MM.1S (cell line): ENCODE measurements at regions not wholly inside any gene's neighbourhood (a gene's known extent, or its start where the extent isn't known, plus 50 kb on each side); places are given as distances from the start of the nearest gene placed in this dataset.

Experiments
- DNase-seq: peaks from one replicate; pipeline ENCODE4 v3.0.0-alpha.2; 2015
- H2AFZ ChIP-seq: fragments of 300-600 bp; sonication (generic); 2 replicates; pipeline ENCODE4 v1.6.0; 2016; ENCODE audit warnings: antibody characterized with exemption, low read length
- H3F3A ChIP-seq: fragments of 300-600 bp; sonication (generic); 2 replicates; pipeline ENCODE4 v1.6.1; 2016; ENCODE audit warnings: mild to moderate bottlenecking, antibody characterized with exemption, low read length, moderate library complexity, mixed read lengths; ENCODE audit not compliant: insufficient read depth
- H3K27ac ChIP-seq: fragments of 300-600 bp; sonication (generic); 2 replicates; pipeline ENCODE4 v1.5.1; 2016; ENCODE audit warnings: mild to moderate bottlenecking, low read length
- H3K27me3 ChIP-seq: fragments of 300-600 bp; sonication (generic); replicated peaks from 2 replicates; pipeline ENCODE4 v1.6.0; 2016; ENCODE audit warnings: low read length; ENCODE audit not compliant: insufficient read depth
- H3K36me3 ChIP-seq: fragments of 300-600 bp; sonication (generic); replicated peaks from 2 replicates; pipeline ENCODE4 v1.6.1; 2016; ENCODE audit warnings: mild to moderate bottlenecking, low read length, mixed read lengths; ENCODE audit not compliant: insufficient read depth
- H3K4me1 ChIP-seq: fragments of 300-600 bp; sonication (generic); 2 replicates; pipeline ENCODE4 v1.6.1; 2016; ENCODE audit warnings: low read length, mixed read lengths
- H3K4me2 ChIP-seq: fragments of 300-600 bp; sonication (generic); 2 replicates; pipeline ENCODE4 v1.6.0; 2016; ENCODE audit warnings: low read depth, low read length
- H3K4me3 ChIP-seq: fragments of 300-600 bp; sonication (generic); 2 replicates; pipeline ENCODE4 v1.5.1; 2016; ENCODE audit warnings: low read length, mixed read lengths
- H3K79me2 ChIP-seq: fragments of 300-600 bp; sonication (generic); 2 replicates; pipeline ENCODE4 v1.6.1; 2016; ENCODE audit warnings: mixed run types, low read length, mixed read lengths
- H3K9ac ChIP-seq: fragments of 300-600 bp; sonication (generic); 2 replicates; pipeline ENCODE4 v1.6.1; 2016; ENCODE audit warnings: low read length, mixed read lengths
- H3K9me2 ChIP-seq: fragments of 300-600 bp; sonication (generic); replicated peaks from 2 replicates; pipeline ENCODE4 v1.6.1; 2016; ENCODE audit warnings: mild to moderate bottlenecking, low read length, mixed read lengths; ENCODE audit not compliant: insufficient read depth
- H3K9me3 ChIP-seq: fragments of 300-600 bp; sonication (generic); replicated peaks from 2 replicates; pipeline ENCODE4 v1.6.1; 2016; ENCODE audit warnings: mild to moderate bottlenecking, low read length, mixed read lengths; ENCODE audit not compliant: insufficient read depth
- H4K20me1 ChIP-seq: fragments of 300-600 bp; sonication (generic); 2 replicates; pipeline ENCODE4 v1.6.1; 2016; ENCODE audit warnings: mild to moderate bottlenecking, low read length, moderate library complexity, mixed read lengths; ENCODE audit not compliant: insufficient read depth
- EZH2 ChIP-seq: fragments of 300-600 bp; sonication (generic); optimal IDR thresholded peaks from 2 replicates; pipeline ENCODE3; 2017; ENCODE audit warnings: low read depth, mild to moderate bottlenecking, antibody characterized with exemption, low read length, mixed read lengths
- EZH2phosphoT487 ChIP-seq: fragments of 300-600 bp; sonication (generic); IDR thresholded peaks from 2 replicates; pipeline ENCODE4 v1.6.1; 2018; ENCODE audit warnings: antibody characterized with exemption, low read length
- TF ChIP-seq, protein P1 (sequence below): fragments of 300-600 bp; sonication (generic); IDR thresholded peaks from 2 replicates; pipeline ENCODE4 v1.5.1; 2016; ENCODE audit warnings: antibody characterized with exemption, low read length, mixed read lengths

DNA sequence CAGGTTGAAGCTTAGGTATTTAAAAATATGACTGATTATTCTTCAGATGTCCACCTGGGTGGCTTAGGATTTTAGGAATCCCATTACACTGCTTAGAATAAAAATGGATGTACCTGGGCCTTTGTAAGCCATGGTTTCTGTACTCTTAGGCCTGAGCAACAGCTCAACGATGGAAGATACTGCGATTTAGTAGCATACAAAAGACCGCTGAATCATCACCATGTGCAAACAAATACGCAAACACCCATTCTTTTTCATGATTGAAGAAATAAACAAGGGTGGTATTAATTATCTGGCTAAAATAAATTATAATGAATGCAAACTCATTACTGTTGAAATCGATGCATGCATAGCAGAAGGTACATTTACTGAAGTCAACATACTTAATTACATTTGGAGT, 188.9 kb downstream of the ZNF330 start:
- Histone ChIP-seq H3F3A (no peaks in the 10 kb centered on the region), H3K27me3 (no peaks in the 10 kb centered on the region), H3K27ac (no peak overlapping the region), H3K9me2 (no peaks in the 10 kb centered on the region), H3K4me3 (no peak overlapping the region), H3K36me3 (no peaks in the 10 kb centered on the region), H3K9me3 (no peaks in the 10 kb centered on the region), H3K4me1 (no peaks in the 10 kb centered on the region), H3K79me2 (no peaks in the 10 kb centered on the region), H3K9ac (no peak overlapping the region), H2AFZ (no peak overlapping the region), H3K4me2 (no peak overlapping the region), H4K20me1 (no peaks in the 10 kb centered on the region)
- no peak for DNase-seq
- TF ChIP-seq EZH2: no peak
- no peak for TF ChIP-seq EZH2phosphoT487
- TF ChIP-seq, protein P1, sequence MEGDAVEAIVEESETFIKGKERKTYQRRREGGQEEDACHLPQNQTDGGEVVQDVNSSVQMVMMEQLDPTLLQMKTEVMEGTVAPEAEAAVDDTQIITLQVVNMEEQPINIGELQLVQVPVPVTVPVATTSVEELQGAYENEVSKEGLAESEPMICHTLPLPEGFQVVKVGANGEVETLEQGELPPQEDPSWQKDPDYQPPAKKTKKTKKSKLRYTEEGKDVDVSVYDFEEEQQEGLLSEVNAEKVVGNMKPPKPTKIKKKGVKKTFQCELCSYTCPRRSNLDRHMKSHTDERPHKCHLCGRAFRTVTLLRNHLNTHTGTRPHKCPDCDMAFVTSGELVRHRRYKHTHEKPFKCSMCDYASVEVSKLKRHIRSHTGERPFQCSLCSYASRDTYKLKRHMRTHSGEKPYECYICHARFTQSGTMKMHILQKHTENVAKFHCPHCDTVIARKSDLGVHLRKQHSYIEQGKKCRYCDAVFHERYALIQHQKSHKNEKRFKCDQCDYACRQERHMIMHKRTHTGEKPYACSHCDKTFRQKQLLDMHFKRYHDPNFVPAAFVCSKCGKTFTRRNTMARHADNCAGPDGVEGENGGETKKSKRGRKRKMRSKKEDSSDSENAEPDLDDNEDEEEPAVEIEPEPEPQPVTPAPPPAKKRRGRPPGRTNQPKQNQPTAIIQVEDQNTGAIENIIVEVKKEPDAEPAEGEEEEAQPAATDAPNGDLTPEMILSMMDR: no peak

DNA sequence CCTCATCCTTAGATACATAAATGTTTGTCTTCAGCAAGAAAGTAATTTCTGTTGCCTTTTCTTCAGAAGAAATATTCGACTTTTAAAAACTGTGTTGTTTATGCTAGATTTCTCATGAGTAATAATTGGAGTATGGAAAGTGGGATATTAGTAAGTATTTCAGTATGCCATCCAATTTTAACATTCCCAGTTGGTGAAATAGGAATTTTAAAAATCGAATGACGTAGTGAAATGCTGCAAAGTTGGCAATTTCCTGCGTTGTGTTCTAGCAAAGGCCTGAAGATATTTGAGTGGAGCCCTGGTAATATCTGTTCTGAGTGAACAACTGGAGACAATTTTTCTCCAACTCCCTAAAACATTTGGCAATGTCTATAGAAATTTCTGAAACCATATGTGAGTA, 190.1 kb downstream of the ZNF330 start:
- Histone ChIP-seq H3K4me1 (no peaks in the 10 kb centered on the region), H3K9me2 (no peaks in the 10 kb centered on the region), H4K20me1 (no peaks in the 10 kb centered on the region), H3K79me2 (no peaks in the 10 kb centered on the region), H3F3A (no peaks in the 10 kb centered on the region), H3K9me3 (no peaks in the 10 kb centered on the region), H3K27ac (no peak overlapping the region), H2AFZ (no peak overlapping the region), H3K9ac (no peak overlapping the region), H3K27me3 (no peaks in the 10 kb centered on the region), H3K4me3 (no peak overlapping the region), H3K4me2 (no peak overlapping the region), H3K36me3 (no peaks in the 10 kb centered on the region)
- TF ChIP-seq, protein P1: no peak
- TF ChIP-seq EZH2phosphoT487: no peak
- TF ChIP-seq EZH2: no peak
- no peak for DNase-seq

DNA sequence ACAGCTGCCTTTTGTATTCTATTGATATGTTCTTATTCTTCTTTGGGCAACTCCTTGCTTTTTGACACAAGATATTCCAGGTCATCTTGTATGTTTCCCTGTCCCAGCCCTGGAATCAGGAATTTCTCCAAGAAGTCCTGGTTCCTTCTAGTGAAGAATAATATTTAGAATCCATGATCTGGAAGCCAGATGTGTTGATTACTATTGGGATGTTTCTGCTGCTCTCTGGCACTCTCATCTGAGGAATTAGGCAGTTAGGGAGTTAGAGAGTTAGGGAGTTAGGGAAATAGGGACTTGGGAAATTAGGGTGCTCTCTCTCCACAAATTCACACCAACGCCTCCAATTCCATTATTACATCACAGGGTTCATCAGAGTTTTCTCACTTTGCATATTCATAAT, 191.2 kb downstream of the ZNF330 start:
- H3K79me2 ChIP-seq: no peaks in the 10 kb centered on the region
- no peak overlapping the region for H3K27ac ChIP-seq
- no peaks in the 10 kb centered on the region for H3K27me3 ChIP-seq
- no peak overlapping the region for H3K4me3 ChIP-seq
- no peak overlapping the region for H3K4me2 ChIP-seq
- no peaks in the 10 kb centered on the region for H4K20me1 ChIP-seq
- no peaks in the 10 kb centered on the region for H3K4me1 ChIP-seq
- H3F3A ChIP-seq: no peaks in the 10 kb centered on the region
- DNase-seq: no peak
- no peaks in the 10 kb centered on the region for H3K36me3 ChIP-seq
- no peaks in the 10 kb centered on the region for H3K9me2 ChIP-seq
- no peak overlapping the region for H3K9ac ChIP-seq
- TF ChIP-seq EZH2 (no peak), EZH2phosphoT487 (no peak)
- TF ChIP-seq, protein P1: no peak
- no peak overlapping the region for H2AFZ ChIP-seq
- H3K9me3 ChIP-seq: no peaks in the 10 kb centered on the region
